ENCODE measurements at regions not wholly inside any gene's neighbourhood (a gene's known extent, or its start where the extent isn't known, plus 50 kb on each side); places are given as distances from the start of the nearest gene placed in this dataset.

DNA sequence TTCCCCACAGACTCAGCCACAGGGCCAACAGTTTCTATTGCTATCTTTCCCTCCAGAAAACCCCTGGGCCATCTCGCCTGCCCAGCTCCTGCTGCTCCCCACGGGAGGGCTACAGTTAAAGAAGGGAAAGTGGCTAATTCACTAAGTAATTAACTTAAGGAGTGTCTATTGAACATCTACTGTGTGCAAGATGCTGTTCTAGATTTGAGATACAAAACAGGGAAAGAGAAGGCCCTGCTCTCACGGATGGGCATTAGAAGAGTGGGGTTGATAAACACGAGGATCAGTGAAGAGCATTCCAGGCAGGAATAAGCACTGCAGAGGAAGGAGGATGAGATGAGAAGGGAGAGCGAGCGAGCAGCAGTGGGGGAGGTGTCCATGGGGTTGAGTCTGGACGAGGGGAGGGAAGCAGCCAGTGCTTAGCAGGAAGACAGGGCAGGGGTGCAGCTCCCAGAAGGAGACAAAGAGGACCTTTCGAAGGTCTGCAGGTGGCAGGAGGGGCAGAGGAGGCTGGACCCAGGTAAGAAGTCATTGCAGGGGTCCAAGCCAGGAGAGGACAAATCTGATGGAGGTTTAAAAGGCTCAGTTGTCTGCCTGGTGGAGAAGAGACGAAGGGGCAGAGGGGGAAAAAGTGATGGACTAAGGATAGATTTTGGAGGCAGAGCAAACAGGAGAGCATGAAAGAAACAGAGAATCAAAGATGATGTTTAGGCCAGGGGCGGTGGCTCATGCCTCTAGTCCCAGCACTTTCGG is 64.7 kb downstream of the KLF15 start:
- intact Hi-C loops (cut with DNase I): no loop called here
- DNase-seq (ENCODE audit: low spot score): no peak
- 85% methylated on average over 11 of the region's 11 CpGs for WGBS
- Histone ChIP-seq H3K4me3 (no peak overlapping the region), H3K27ac (no peak overlapping the region), H3K27me3 (replicated peaks; ENCODE audit: insufficient read depth) (no peaks in the 10 kb centered on the region), H3K9me3 (no peaks in the 10 kb centered on the region), H3K4me1 (replicated peaks) (no peaks in the 10 kb centered on the region), H3K36me3 (no peaks in the 10 kb centered on the region)
- no peak for TF ChIP-seq POLR2A (IDR thresholded peaks at IDR 0.05)
- TF ChIP-seq, protein P1, sequence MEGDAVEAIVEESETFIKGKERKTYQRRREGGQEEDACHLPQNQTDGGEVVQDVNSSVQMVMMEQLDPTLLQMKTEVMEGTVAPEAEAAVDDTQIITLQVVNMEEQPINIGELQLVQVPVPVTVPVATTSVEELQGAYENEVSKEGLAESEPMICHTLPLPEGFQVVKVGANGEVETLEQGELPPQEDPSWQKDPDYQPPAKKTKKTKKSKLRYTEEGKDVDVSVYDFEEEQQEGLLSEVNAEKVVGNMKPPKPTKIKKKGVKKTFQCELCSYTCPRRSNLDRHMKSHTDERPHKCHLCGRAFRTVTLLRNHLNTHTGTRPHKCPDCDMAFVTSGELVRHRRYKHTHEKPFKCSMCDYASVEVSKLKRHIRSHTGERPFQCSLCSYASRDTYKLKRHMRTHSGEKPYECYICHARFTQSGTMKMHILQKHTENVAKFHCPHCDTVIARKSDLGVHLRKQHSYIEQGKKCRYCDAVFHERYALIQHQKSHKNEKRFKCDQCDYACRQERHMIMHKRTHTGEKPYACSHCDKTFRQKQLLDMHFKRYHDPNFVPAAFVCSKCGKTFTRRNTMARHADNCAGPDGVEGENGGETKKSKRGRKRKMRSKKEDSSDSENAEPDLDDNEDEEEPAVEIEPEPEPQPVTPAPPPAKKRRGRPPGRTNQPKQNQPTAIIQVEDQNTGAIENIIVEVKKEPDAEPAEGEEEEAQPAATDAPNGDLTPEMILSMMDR (IDR thresholded peaks at IDR 0.05): no peak

GRCh38 chr3:126291537-126291936 is 65.7 kb downstream of the KLF15 start:
- TF ChIP-seq POLR2A (IDR thresholded peaks at IDR 0.05) (no peak), POLR2AphosphoS5 (IDR thresholded peaks at IDR 0.05) (no peak)
- TF ChIP-seq, protein P1 (IDR thresholded peaks at IDR 0.05): no peak
- Histone ChIP-seq H3K27ac (no peak overlapping the region), H3K36me3 (no peaks in the 10 kb centered on the region), H3K4me1 (replicated peaks) (no peaks in the 10 kb centered on the region), H3K27me3 (replicated peaks; ENCODE audit: insufficient read depth) (no peaks in the 10 kb centered on the region), H3K9me3 (no peaks in the 10 kb centered on the region), H3K4me3 (no peak overlapping the region)
- WGBS: 79% methylated on average over 8 of the region's 8 CpGs
- intact Hi-C loops (cut with DNase I): no loop called here
- DNase-seq (ENCODE audit: low spot score): no peak

GRCh38 chr3:126291061-126291460 is 66.1 kb downstream of the KLF15 start:
- no peak for DNase-seq (ENCODE audit: low spot score)
- no peaks in the 10 kb centered on the region for H3K9me3 ChIP-seq
- H3K27ac ChIP-seq: no peak overlapping the region
- H3K36me3 ChIP-seq: no peaks in the 10 kb centered on the region
- no peaks in the 10 kb centered on the region for H3K27me3 ChIP-seq (replicated peaks; ENCODE audit: insufficient read depth)
- TF ChIP-seq, protein P1 (IDR thresholded peaks at IDR 0.05): no peak
- TF ChIP-seq POLR2AphosphoS5 (IDR thresholded peaks at IDR 0.05) (no peak), POLR2A (IDR thresholded peaks at IDR 0.05) (no peak)
- no peaks in the 10 kb centered on the region for H3K4me1 ChIP-seq (replicated peaks)
- intact Hi-C loops (cut with DNase I): no loop called here
- 72% methylated on average over 6 of the region's 6 CpGs for whole genome bisulfite sequencing
- H3K4me3 ChIP-seq: no peak overlapping the region

GRCh38 chr3:126290325-126290724 is 66.9 kb downstream of the KLF15 start:
- no peak overlapping the region for H3K4me3 ChIP-seq
- WGBS: 44% methylated on average over 1 of the region's 1 CpG
- no peaks in the 10 kb centered on the region for H3K27me3 ChIP-seq (replicated peaks; ENCODE audit: insufficient read depth)
- no peak for DNase-seq (ENCODE audit: low spot score)
- intact Hi-C loops (cut with DNase I): no loop called here
- no peaks in the 10 kb centered on the region for H3K4me1 ChIP-seq (replicated peaks)
- TF ChIP-seq POLR2A (IDR thresholded peaks at IDR 0.05) (no peak), POLR2AphosphoS5 (IDR thresholded peaks at IDR 0.05) (no peak)
- TF ChIP-seq, protein P1 (IDR thresholded peaks at IDR 0.05): no peak
- H3K36me3 ChIP-seq: no peaks in the 10 kb centered on the region
- H3K9me3 ChIP-seq: no peaks in the 10 kb centered on the region
- no peak overlapping the region for H3K27ac ChIP-seq

- H3K27ac ChIP-seq: no peak overlapping the region
These were observed 68.1 kb downstream of the KLF15 start for GRCh38 chr3:126289096-126289495.

More at GRCh38 chr3:126289096-126289495, 68.1 kb downstream of the KLF15 start:
- H3K4me1 ChIP-seq (replicated peaks): no peaks in the 10 kb centered on the region
- no peaks in the 10 kb centered on the region for H3K27me3 ChIP-seq (replicated peaks; ENCODE audit: insufficient read depth)
- intact Hi-C loops (cut with DNase I): loop anchor here (5.0 kb wide), 1 partner anchor 58 kb away; no protein-coding TSS in a partner anchor
- H3K36me3 ChIP-seq: no peaks in the 10 kb centered on the region
- 73% methylated on average over 1 of the region's 1 CpG for WGBS
- no peaks in the 10 kb centered on the region for H3K9me3 ChIP-seq
- TF ChIP-seq POLR2A (IDR thresholded peaks at IDR 0.05) (no peak), POLR2AphosphoS5 (IDR thresholded peaks at IDR 0.05) (no peak)
- TF ChIP-seq, protein P1 (IDR thresholded peaks at IDR 0.05): no peak
- H3K4me3 ChIP-seq: no peak overlapping the region
- no peak for DNase-seq (ENCODE audit: low spot score)
